GM13976 (cell line): ENCODE measurements at regions not wholly inside any gene's neighbourhood (a gene's known extent, or its start where the extent isn't known, plus 50 kb on each side); places are given as distances from the start of the nearest gene placed in this dataset.
"Not testable (repeated sequence)": the region's sequence is repeated elsewhere in the genome, so short reads cannot be mapped to it uniquely, and the experiment has no call there.

Experiments used
- DNase-seq: peaks from one replicate; pipeline ENCODE4 v3.0.0; 2012; ENCODE audit warnings: low spot score
- CTCF ChIP-seq: IDR thresholded peaks from 2 replicates; pipeline ENCODE4 v1.5.1; 2012; ENCODE audit warnings: borderline replicate concordance, mild to moderate bottlenecking; ENCODE audit not compliant: insufficient read depth; ENCODE audit errors: extremely low read depth, missing control alignments, control extremely low read depth
- in situ Hi-C: fragments of 300-500 bp; cut with MboI; formaldehyde crosslinking; loops from one replicate; pipeline ENCODE4 v1.12.0; 2022; ENCODE audit warnings: low sequenced_read_pairs, mixed read lengths, inconsistent platforms; ENCODE audit not compliant: unreplicated experiment

GRCh38 chr4:10232114-10232513, 115.5 kb upstream of the WDR1 start:
- TF ChIP-seq CTCF = no peak
- DNase-seq = no peak
- in situ Hi-C loops = no loop called here

DNA sequence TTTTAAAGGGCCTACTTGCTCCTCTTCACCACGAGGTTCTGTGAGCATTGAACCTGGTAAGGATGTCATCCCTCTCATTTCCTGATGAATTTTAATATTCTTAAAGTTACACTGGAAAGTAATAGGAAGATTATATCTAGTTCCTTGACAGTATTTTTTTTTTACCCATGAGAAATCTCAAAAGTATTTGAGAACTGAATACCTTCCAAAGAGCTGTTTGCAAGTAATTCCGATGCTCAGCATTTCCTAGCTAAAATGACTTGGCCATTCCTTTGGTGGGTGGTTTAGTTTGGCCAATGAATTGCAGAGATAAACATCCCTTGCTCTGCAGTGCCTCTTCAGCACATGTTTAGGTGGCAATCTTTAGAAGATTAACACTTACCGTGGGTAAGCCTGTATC, 110.2 kb upstream of the WDR1 start:
- DNase-seq = no peak
- in situ Hi-C loops = no loop called here
- TF ChIP-seq CTCF = no peak

DNA sequence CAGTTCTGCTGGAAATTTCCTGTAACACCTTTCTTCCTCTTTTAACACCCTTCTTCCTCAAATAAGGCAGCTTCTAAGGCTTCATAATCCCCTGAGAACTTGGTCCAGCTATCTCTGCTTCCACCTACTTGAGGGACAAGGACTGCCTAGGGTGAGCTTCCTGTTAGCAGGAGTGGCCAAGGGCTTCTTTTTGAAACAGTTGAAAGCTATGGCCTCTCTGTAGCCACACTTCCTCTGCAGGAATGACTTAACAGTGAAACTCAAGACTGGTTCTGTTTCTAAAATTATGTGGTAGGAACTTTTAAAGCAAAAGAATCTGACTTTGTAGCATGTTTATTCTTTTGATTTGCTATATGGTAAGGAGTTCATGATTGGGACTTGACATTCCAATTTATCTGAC, 108.5 kb upstream of the WDR1 start:
- in situ Hi-C loops = no loop called here
- DNase-seq = no peak

GRCh38 chr4:10223782-10224181, 107.2 kb upstream of the WDR1 start:
- in situ Hi-C loops = no loop called here
- TF ChIP-seq CTCF = no peak
- DNase-seq = no peak

More for the DNA sequence above, 108.5 kb upstream of the WDR1 start:
- no peak for TF ChIP-seq CTCF

GRCh38 chr4:10213481-10213880, 96.9 kb upstream of the WDR1 start:
- in situ Hi-C loops = not testable (repeated sequence)

DNA sequence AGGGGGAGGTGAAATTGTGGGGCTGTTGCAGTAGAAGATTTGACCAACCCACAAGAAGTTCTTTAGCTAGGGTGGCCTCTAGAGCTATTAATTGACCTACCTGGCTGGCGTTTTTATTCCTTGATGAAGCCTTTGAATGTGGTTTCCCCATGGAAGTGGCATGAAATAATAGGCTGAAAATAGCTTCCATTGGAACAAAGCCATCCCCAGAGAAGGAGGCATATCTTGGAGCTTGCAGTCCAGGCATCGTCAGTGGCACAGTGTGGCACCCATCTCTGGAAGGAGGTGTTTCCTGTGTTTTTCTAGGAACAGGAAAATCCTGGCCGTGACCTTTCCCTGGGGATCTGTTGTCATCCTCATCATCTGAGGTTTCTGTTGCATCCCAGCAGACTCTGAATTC, 96.3 kb upstream of the WDR1 start:
- in situ Hi-C loops = no loop called here
- no peak for DNase-seq
- TF ChIP-seq CTCF = no peak

More at GRCh38 chr4:10213481-10213880, 96.9 kb upstream of the WDR1 start:
- DNase-seq = not testable (repeated sequence)

DNA sequence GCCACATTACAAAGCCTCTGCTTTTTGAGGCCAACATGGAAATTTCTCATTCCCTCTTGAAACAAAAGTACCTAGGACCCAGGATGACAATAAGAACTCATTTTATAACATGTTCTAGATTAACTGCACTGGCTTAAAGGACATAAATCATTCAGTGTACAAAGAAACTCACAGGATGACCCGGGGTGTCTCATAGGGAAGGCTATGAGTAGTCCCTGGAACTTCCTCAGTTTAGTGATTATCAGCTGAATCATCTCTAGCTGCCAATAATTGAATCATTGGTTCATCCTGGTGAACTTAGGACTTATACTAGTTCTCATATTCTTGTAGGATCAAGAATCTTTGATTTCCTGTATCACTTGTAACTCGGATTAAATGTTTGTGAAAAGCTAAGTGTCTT, 95.8 kb upstream of the WDR1 start:
- no peak for DNase-seq
- in situ Hi-C loops = no loop called here
- no peak for TF ChIP-seq CTCF

- in situ Hi-C loops = no loop called here
- no peak for DNase-seq
- TF ChIP-seq CTCF = no peak
Observed at GRCh38 chr4:10207116-10207515, 90.5 kb upstream of the WDR1 start.
